Mesothelial cell of epicardium (in vitro differentiated cells): ENCODE measurements at regions not wholly inside any gene's neighbourhood (a gene's known extent, or its start where the extent isn't known, plus 50 kb on each side); places are given as distances from the start of the nearest gene placed in this dataset.

Experiments
- DNase-seq, 2 experiments: peaks; one replicate each; pipeline ENCODE4 v3.0.0; 2021; ENCODE audit warnings: low spot score in 2 of 2; ENCODE audit not compliant: unreplicated experiment in 2 of 2
- H3K27ac Mint-ChIP-seq: 2 replicates; pipeline ENCODE4 v1.8.0; 2021; ENCODE audit warnings: mixed read lengths
- H3K27me3 Mint-ChIP-seq: 2 replicates; pipeline ENCODE4 v1.8.0; 2021; ENCODE audit warnings: low read depth, mixed read lengths
- H3K36me3 Mint-ChIP-seq: 2 replicates; pipeline ENCODE4 v1.8.0; 2021; ENCODE audit warnings: mixed read lengths
- H3K4me1 Mint-ChIP-seq: 2 replicates; pipeline ENCODE4 v1.8.0; 2021; ENCODE audit warnings: mixed read lengths
- H3K4me3 Mint-ChIP-seq: 2 replicates; pipeline ENCODE4 v1.8.0; 2021; ENCODE audit warnings: mild to moderate bottlenecking, moderate library complexity, mixed read lengths
- H3K9me3 Mint-ChIP-seq: 2 replicates; pipeline ENCODE4 v1.8.0; 2021; ENCODE audit warnings: mixed read lengths
- CTCF ChIP-seq: fragments of 200-600 bp; sonication (generic); IDR thresholded peaks from one replicate; pipeline ENCODE4 v1.5.0; 2021; ENCODE audit warnings: antibody characterized with exemption; ENCODE audit not compliant: unreplicated experiment

GRCh38 chr1:104856518-104856917 is 1106.8 kb downstream of the AMY1C start:
- peaks cover 5% of the 10 kb centered on the region for H3K4me1 Mint-ChIP-seq

GRCh38 chr1:104868794-104869193 is 1119.1 kb downstream of the AMY1C start:
- Mint-ChIP-seq H3K36me3 (no peaks in the 10 kb centered on the region), H3K4me3 (no peak overlapping the region), H3K4me1 (no peaks in the 10 kb centered on the region), H3K27me3 (no peaks in the 10 kb centered on the region), H3K9me3 (no peaks in the 10 kb centered on the region), H3K27ac (no peak overlapping the region)
- TF ChIP-seq CTCF = no peak
- no peak for DNase-seq

More at GRCh38 chr1:104856518-104856917, 1106.8 kb downstream of the AMY1C start:
- peaks cover 16% of the 10 kb centered on the region for H3K9me3 Mint-ChIP-seq
- no peaks in the 10 kb centered on the region for H3K27me3 Mint-ChIP-seq
- no peak overlapping the region for H3K4me3 Mint-ChIP-seq
- no peak for DNase-seq
- no peak for TF ChIP-seq CTCF
- no peaks in the 10 kb centered on the region for H3K36me3 Mint-ChIP-seq
- no peak overlapping the region for H3K27ac Mint-ChIP-seq

GRCh38 chr1:104874044-104874443 is 1124.3 kb downstream of the AMY1C start:
- Mint-ChIP-seq H3K27ac (no peak overlapping the region), H3K27me3 (no peaks in the 10 kb centered on the region), H3K4me3 (no peak overlapping the region), H3K9me3 (no peaks in the 10 kb centered on the region), H3K4me1 (no peaks in the 10 kb centered on the region), H3K36me3 (no peaks in the 10 kb centered on the region)
- no peak for TF ChIP-seq CTCF
- no peak for DNase-seq

- Mint-ChIP-seq H3K27me3 (no peaks in the 10 kb centered on the region), H3K36me3 (no peaks in the 10 kb centered on the region), H3K9me3 (no peaks in the 10 kb centered on the region), H3K27ac (no peak overlapping the region), H3K4me1 (no peaks in the 10 kb centered on the region), H3K4me3 (no peak overlapping the region)
- no peak for DNase-seq
- TF ChIP-seq CTCF = no peak
Observed at GRCh38 chr1:104878203-104878909, 1128.7 kb downstream of the AMY1C start.

GRCh38 chr1:104884939-104885338 is 1135.2 kb downstream of the AMY1C start:
- Mint-ChIP-seq H3K27ac (no peak overlapping the region), H3K36me3 (no peaks in the 10 kb centered on the region), H3K4me3 (no peak overlapping the region), H3K27me3 (peaks cover 1% of the 10 kb centered on the region), H3K9me3 (no peaks in the 10 kb centered on the region), H3K4me1 (no peaks in the 10 kb centered on the region)
- TF ChIP-seq CTCF = no peak
- DNase-seq = no peak

GRCh38 chr1:104905322-104905721 is 1155.6 kb downstream of the AMY1C start:
- no peaks in the 10 kb centered on the region for H3K36me3 Mint-ChIP-seq
- no peak for DNase-seq
- no peak for TF ChIP-seq CTCF
- H3K9me3 Mint-ChIP-seq = peaks cover 23% of the 10 kb centered on the region
- H3K27ac Mint-ChIP-seq = no peak overlapping the region
- H3K4me1 Mint-ChIP-seq = no peaks in the 10 kb centered on the region
- H3K4me3 Mint-ChIP-seq = no peak overlapping the region
- no peaks in the 10 kb centered on the region for H3K27me3 Mint-ChIP-seq
